Ovary (tissue), 7 donors: ENCODE measurements at regions not wholly inside any gene's neighbourhood (a gene's known extent, or its start where the extent isn't known, plus 50 kb on each side); places are given as distances from the start of the nearest gene placed in this dataset.

Experiments
- DNase-seq, 5 donors: peaks; one replicate each; pipeline ENCODE4 v3.0.0-alpha.2; 2019 to 2020
- H3K27ac ChIP-seq, 2 donors: fragments of 200-600 bp; one replicate each; pipeline versions ENCODE4 v1.5.1 to v1.8.0; 2019 to 2022
- H3K27me3 ChIP-seq: fragments of 200-600 bp; one replicate; pipeline ENCODE4 v1.8.0; 2022
- H3K36me3 ChIP-seq: fragments of 200-600 bp; sonication (generic); one replicate; pipeline ENCODE4 v1.5.1; 2019
- H3K4me1 ChIP-seq: one replicate; pipeline ENCODE4 v1.8.1; 2013; ENCODE audit warnings: mild to moderate bottlenecking, moderate library complexity; ENCODE audit not compliant: insufficient read depth
- H3K4me3 ChIP-seq: fragments of 200-600 bp; sonication (generic); one replicate; pipeline ENCODE4 v1.5.1; 2017
- H3K9me3 ChIP-seq, 2 donors: fragments of 200-600 bp in 1 of 2; sonication (generic) in 1 of 2; one replicate each; pipeline versions ENCODE4 v1.5.1 to v1.8.1; 2013 to 2019; ENCODE audit warnings: mild to moderate bottlenecking in 1 of 2, moderate library complexity in 1 of 2
- EP300 ChIP-seq: sonication (generic); formaldehyde crosslinking; IDR thresholded peaks from one replicate; pipeline ENCODE4 v1.6.1; 2017; ENCODE audit warnings: antibody characterized with exemption
- POLR2A ChIP-seq: fragments of 450-650 bp; IDR thresholded peaks from one replicate; pipeline ENCODE4 v1.6.1; 2017; ENCODE audit warnings: antibody characterized with exemption, mild to moderate bottlenecking, moderate library complexity
- WGBS, 3 donors: extraction: QIAGEN DNeasy Blood & Tissue Kit in 1 of 3; methylation state at CpG; one replicate each; pipeline versions ENCODE4 v1.1.5 to v1.1.7; 2013 to 2017; 5-methylcytosine and 5-hydroxymethylcytosine counted together
- intact Hi-C, 4 donors: fragments of 100-400 bp; cut with DNase I; formaldehyde crosslinking; loops; one replicate each; pipeline versions ENCODE4 v1.11.0 to v1.15.1; 2022 to 2023
- TF ChIP-seq, protein P1 (sequence below), 3 donors: fragments of 450-650 bp in 2 of 3; fragments of 200-600 bp in 1 of 3; IDR thresholded peaks; one replicate each; pipeline versions ENCODE4 v1.5.1 to v1.8.0; 2016 to 2022; ENCODE audit warnings: antibody characterized with exemption in 3 of 3, mild to moderate bottlenecking in 1 of 3
- donor health status: DM: no; HTN: no; CAD: no; lungs with moderate emphysema.
- donor health status: DM: no; HTN: no; CAD: no.
- donor health status: Bipolar disorder and iron deficiency.
- donor health status: DM: no; HTN: no; CAD: no.
- donor health status: DM: yes; HTN: yes; CAD: no.

DNA sequence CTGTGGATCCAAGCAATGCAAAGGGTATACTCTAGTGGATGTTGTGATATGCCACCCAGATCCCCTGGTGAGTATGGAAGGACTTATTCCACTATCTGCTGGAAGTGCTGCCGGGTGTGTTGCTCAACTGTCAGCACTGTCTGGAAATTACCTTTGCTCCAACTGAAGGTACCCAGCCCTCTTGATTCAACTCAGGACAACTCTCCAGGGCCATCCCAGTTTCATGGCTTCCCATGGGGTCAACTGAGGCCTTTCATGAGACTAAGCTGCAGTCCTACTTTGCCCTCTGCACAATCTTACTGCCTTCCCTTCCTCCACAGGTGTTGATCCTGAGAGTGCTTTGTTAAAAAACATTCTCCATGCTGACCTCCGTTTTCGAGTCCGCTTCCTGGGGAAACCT lies 99.8 kb downstream of the SPRY1 start:
- TF ChIP-seq POLR2A = no peak
- TF ChIP-seq, protein P1, sequence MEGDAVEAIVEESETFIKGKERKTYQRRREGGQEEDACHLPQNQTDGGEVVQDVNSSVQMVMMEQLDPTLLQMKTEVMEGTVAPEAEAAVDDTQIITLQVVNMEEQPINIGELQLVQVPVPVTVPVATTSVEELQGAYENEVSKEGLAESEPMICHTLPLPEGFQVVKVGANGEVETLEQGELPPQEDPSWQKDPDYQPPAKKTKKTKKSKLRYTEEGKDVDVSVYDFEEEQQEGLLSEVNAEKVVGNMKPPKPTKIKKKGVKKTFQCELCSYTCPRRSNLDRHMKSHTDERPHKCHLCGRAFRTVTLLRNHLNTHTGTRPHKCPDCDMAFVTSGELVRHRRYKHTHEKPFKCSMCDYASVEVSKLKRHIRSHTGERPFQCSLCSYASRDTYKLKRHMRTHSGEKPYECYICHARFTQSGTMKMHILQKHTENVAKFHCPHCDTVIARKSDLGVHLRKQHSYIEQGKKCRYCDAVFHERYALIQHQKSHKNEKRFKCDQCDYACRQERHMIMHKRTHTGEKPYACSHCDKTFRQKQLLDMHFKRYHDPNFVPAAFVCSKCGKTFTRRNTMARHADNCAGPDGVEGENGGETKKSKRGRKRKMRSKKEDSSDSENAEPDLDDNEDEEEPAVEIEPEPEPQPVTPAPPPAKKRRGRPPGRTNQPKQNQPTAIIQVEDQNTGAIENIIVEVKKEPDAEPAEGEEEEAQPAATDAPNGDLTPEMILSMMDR (IDR thresholded peaks at IDR 0.05) = no peak
- no peak for TF ChIP-seq EP300
- Histone ChIP-seq H3K4me3 (no peak overlapping the region), H3K36me3 (no peaks in the 10 kb centered on the region), H3K27me3 (no peaks in the 10 kb centered on the region), H3K27ac (no peak overlapping the region), H3K4me1 (no peaks in the 10 kb centered on the region), H3K9me3 (no peaks in the 10 kb centered on the region)
- WGBS, 3 donors = 83 to 96% (median 95%) methylated on average over 4 of the region's 4 CpGs
- intact Hi-C loops = no loop called here
- DNase-seq = no peak

DNA sequence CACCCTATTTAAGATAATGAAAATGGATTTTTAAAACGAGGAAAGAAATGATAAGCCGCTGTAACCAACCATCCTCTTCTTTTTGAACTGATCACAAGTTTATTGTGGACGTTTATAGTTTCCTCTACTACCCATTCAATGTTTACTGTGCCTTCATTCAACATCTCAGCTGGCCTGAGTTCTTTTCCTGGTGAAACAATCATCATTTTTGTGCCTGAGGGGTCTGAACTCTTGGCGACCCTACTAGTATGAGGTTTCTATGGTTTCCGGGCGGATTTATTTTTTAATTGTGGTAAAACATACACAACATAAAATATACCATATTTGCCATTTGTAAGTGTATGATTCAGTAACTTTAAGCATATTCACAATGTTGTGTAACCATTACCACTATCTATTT lies 100.7 kb downstream of the SPRY1 start:
- intact Hi-C loops = no loop called here
- H3K4me1 ChIP-seq = no peaks in the 10 kb centered on the region
- no peaks in the 10 kb centered on the region for H3K27me3 ChIP-seq
- H3K9me3 ChIP-seq = no peaks in the 10 kb centered on the region
- DNase-seq = no peak
- H3K36me3 ChIP-seq = no peaks in the 10 kb centered on the region
- no peak for TF ChIP-seq POLR2A
- no peak for TF ChIP-seq EP300
- TF ChIP-seq, protein P1 (IDR thresholded peaks at IDR 0.05) = no peak
- H3K4me3 ChIP-seq = no peak overlapping the region
- 85 to 90% (median 88%) methylated on average over 6 of the region's 6 CpGs for WGBS, 3 donors
- no peak overlapping the region for H3K27ac ChIP-seq

DNA sequence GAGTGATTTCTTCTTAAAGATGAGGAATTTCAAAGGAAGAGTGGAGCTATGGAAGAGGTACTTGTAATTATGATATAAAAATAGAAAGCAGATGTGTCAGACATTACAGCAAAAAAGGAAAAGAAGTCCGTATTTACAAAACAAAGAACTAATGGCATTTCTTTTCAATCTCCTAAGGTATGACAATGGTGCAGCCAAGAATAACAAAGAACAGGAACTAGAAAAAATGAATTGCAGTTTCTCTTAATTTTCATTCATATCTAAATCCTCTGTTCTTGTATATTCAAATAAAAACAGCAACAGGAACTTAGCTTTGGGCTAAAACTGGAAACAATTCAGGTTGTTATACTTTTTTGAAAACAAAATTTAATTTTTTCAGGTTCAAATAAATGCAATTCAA lies 105.1 kb downstream of the SPRY1 start:
- no peaks in the 10 kb centered on the region for H3K36me3 ChIP-seq
- no peak overlapping the region for H3K27ac ChIP-seq
- TF ChIP-seq, protein P1 (IDR thresholded peaks at IDR 0.05) = no peak
- TF ChIP-seq POLR2A = no peak
- no peak for TF ChIP-seq EP300
- H3K27me3 ChIP-seq = no peaks in the 10 kb centered on the region
- no peaks in the 10 kb centered on the region for H3K9me3 ChIP-seq
- DNase-seq = no peak
- 6 to 14% (median 10%) methylated on average over 1 of the region's 1 CpG for WGBS, 3 donors
- H3K4me3 ChIP-seq = no peak overlapping the region
- intact Hi-C loops = no loop called here
- no peaks in the 10 kb centered on the region for H3K4me1 ChIP-seq

DNA sequence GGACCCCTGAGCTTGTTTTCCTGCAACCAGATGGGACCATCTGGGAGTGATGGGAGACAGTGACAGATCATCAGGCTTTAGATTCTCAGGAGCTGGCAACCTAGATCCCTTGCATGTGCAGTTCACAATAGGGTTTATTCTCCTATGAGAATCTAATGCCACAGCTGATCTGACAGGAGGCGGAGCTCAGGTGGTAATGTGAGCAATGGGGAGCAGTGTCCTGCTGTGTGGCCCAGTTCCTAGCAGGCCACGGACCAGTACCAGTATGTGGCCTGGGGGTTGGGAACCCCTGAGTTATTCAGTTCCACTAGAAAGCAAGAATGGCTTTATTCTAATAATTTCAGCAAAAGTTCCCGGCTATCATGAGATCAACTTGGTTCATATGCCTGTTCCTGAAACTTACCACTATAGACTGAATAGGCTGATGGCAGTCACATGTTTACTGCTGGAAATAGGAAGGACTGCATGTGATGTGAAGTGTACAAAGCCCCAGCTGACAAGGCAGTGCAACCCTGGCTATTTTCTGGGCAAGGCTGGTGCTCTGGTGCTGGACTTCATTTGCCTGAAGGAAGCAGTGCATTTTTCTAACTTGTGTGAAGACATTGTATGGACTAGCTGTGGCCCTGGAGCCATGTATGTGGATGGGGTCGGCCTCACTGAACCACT lies 107.2 kb downstream of the SPRY1 start:
- intact Hi-C loops = no loop called here
- Histone ChIP-seq H3K27me3 (no peaks in the 10 kb centered on the region), H3K36me3 (no peaks in the 10 kb centered on the region), H3K9me3 (no peaks in the 10 kb centered on the region), H3K27ac (no peak overlapping the region), H3K4me1 (no peaks in the 10 kb centered on the region), H3K4me3 (no peak overlapping the region)
- TF ChIP-seq POLR2A = no peak
- DNase-seq = no peak
- 97 to 98% (median 98%) methylated on average over 4 of the region's 4 CpGs for WGBS, 3 donors

DNA sequence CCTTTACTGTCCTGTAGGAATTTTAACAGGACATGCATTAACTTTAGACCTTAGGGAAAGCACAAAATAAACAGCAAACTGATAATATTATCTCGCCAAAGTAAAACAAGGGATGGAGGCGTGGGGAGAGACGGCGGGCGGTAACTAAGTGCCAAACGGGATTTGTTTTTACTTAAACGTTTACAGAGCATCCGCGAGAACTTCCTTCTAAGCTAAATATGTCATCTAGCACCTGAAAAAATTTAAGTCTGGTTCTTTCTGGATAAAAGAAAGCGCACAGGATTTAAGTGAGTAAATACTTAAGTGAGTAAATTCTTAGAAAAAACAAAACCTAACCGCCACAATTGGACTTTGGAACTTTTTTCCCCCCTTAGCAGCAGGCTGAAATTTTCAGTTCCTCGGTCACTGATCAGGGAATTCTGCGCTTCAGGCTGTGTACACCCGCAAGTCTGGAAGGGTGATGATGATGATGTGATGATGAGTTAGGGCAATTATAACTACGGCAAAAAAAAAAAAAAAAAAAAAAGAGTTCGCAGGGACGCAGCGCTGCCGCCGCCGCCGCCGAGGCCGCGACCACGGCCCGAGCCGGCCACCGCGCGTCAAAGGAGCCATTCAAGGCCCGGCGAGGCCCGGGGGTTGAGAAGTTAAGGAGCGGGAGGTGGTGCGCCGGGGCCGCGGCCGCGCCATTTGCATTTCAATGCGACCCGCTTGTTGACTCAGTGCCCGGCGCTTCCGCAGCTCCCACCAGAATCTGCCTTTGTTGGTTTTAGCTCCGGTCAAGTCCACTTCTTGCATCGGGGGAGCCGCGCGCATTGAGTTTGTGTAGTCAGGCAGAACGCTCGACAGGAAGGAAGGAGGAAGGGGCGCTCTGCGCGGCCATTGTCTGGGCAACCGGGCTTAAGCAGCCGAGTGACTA lies 108.8 kb downstream of the SPRY1 start:
- H3K9me3 ChIP-seq = no peaks in the 10 kb centered on the region
- DNase-seq = peak; percentile 35 to 74 (median 55)
- 1 to 3% (median 1%) methylated on average over 58 of the region's 58 CpGs for WGBS, 3 donors
- H3K27me3 ChIP-seq = no peaks in the 10 kb centered on the region
- intact Hi-C loops = no loop called here
- no peak overlapping the region for H3K27ac ChIP-seq
- peak overlapping the region; percentile 47 for H3K4me3 ChIP-seq
- TF ChIP-seq EP300 = no peak
- TF ChIP-seq POLR2A = no peak
- TF ChIP-seq, protein P1 (IDR thresholded peaks at IDR 0.05) = no peak
- H3K4me1 ChIP-seq = no peaks in the 10 kb centered on the region
- no peaks in the 10 kb centered on the region for H3K36me3 ChIP-seq
